HuH-7 (cell line): ENCODE measurements at regions not wholly inside any gene's neighbourhood (a gene's known extent, or its start where the extent isn't known, plus 50 kb on each side); places are given as distances from the start of the nearest gene placed in this dataset.
"Not testable (repeated sequence)": the region's sequence is repeated elsewhere in the genome, so short reads cannot be mapped to it uniquely, and the experiment has no call there.

ENCODE experiments used
- DNase-seq: peaks from one replicate; pipeline ENCODE4 v3.0.0; 2011; ENCODE audit warnings: low spot score

DNA sequence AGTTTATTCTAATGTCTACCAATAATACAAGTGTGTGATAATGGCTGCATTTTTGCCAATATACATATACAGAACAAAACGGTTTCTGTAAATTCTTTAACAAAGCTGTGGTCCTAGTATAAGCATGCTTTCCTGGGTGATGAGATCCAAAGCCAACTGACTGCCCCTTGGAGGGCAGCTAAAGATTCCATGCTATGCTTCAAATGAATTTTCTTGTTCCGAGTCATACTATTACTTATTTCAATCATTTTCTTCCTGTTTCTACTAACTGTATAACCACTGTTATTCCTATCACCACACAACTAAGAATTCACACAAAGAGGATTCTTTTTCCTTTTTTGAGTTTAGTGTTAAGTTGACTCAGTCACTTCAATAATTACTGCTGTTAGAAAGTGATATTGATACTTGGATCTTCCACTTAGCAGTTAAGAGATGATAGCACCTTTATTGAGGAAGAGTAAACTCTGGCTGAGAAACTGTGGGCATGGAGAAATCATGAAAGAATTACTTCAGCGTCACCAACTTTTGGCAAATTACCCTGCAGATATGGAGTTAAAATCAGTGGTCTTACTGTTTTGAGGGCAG, 197.5 kb downstream of the ARL4A start:
- no peak for DNase-seq

- no peak for DNase-seq
Measured at GRCh38 chr7:12888717-12889116, 201.3 kb downstream of the ARL4A start.

- no peak for DNase-seq
Measured at GRCh38 chr7:12889391-12889790, 202.0 kb downstream of the ARL4A start.

DNA sequence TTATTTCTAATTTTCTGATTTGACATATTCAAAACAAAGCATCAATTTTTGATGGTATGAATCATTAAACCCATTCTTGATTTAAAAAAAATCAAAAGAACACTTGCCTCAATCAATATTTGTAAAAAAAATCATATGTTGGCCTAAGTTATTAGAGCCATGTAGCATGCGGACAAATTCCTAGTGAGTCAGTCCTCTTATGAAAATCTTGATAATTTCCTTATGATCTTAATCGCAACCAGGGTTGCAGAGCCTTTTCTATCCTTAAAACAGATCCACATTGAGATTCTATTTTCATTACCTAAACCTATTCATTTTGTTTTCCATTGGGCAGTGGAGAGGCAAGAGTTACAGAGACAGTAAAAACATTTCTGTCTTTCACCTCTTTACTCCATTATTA, 203.2 kb downstream of the ARL4A start:
- no peak for DNase-seq

DNA sequence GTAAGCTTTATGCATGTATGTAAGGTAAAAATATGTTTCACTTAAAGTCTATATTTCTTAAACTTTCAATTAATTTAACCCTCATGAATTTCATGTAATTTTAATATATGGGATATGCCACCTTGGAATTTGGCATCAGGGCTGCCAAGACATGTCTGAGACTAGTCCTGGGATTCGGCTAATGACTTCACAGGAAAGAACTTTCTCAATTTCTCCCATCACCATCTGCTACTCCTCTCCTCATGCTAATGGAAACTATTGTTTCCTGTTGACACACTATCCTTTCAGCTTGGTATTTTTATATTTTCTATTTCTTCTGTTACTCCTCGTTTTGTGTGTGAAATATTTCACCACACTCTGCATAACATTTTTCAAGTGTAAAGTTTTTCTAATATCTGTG, 205.9 kb downstream of the ARL4A start:
- DNase-seq: no peak

DNA sequence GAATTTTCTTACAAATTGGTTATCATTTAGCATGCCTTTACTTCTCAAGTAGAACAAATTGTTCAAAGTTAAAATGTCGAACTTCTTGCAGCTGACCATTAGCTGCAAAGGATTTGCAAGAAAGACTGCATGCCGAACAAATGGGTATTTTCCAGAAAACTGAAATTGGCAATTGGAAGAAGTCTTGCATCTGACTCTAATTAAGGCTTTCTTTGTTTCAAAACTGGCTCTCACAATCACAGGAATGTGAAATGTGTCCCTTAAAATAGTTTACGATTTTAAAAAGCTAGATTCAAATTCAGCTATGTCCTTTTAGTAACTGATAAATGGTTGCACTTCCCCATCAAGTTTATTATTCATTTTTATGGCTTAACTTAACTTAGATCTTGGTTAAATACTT, 207.9 kb downstream of the ARL4A start:
- DNase-seq: no peak

DNA sequence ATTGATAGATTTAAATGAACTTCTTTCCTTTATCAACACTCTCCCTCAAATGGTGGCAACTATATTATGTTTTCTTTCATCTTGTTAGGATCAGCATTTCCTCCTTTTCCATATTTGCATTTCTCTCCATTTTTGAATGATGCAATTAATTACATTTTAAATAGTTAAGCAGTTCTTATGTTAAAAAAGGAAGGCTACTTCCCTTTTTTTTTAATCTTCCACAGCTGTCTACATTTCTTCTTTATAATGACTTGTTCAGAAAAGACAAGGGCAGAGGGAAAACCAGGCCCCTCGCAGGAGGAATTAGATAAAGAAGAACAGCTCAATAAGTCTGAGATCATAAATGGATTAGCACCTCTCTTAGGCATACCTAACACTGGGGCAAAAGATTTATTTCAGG, 208.9 kb downstream of the ARL4A start:
- DNase-seq: no peak

GRCh38 chr7:12898004-12898403, 210.6 kb downstream of the ARL4A start:
- DNase-seq: no peak

DNA sequence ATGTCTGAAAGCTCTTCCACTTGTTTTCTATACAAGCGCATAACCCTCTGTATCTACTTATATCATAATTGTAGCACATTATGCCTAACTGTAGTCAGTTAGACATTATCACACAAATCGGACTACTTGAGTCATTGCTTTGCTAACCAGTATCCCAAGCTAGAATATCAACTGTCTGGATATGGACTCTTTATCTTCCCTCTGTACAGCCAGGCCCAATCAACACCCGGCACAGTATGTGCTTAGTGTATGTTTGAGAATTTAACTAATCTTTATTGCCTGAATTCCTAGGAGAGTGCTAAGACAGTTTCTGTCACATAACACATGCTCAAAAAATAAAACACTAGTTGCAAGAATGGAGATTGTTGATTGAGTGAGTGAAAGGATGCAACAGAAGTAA, 211.2 kb downstream of the ARL4A start:
- no peak for DNase-seq

DNA sequence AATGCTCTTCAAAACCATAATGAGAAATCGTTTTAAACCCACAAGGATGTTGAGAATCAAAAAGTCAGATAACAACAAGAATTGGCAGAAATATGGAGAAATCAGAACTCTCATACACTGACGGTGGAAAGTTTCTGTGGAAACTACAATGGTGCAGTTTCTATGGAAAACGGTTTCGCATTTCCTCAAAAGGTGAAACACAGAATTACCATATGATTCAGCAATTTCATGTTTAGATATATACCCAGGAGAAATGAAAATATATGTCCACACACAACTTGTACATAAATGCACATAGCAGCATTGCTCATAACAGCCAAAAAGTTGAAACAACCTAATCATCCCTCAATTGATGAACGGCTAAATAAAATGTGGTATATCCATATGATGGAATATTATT, 218.2 kb downstream of the ARL4A start:
- no peak for DNase-seq

DNA sequence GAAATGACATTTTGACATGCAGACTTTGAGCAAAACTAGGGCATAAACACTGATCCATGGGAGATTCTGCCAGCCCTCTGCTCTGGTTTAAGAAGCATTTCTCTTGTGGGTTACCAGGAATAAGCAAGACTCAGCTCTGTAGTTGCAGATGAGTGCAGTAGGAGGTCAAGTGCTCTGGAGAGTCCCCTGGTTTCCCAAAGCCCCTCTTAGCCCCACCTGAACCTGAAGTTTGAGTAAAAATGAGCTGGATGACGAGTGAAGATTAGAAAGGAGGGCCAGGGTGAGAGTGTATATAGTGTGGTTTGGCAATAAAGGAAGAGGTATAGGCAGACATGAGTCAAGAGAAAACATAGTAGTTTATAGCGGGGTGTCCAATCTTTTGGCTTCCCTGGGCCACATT, 220.3 kb downstream of the ARL4A start:
- no peak for DNase-seq

DNA sequence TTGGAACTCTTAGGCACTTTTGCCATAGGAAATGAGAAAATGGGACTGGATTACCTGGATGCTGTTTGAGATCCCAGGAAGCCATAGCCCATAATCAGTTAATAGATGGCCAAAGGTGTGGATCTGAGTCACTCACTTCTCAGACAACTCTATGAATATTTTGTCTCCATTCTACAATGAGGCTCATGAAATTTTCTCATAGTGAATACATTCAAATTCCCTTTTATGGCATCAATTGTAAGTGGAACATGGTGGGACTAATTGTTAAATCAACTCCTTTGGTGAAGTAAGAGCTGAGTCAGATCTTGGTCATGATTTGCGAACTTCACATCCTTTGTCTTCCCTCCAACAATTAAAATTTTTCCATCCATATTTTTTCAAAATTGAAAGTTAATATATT, 222.1 kb downstream of the ARL4A start:
- no peak for DNase-seq

- DNase-seq: no peak
Measured at GRCh38 chr7:12911053-12911452, 223.6 kb downstream of the ARL4A start.

- no peak for DNase-seq
Measured at GRCh38 chr7:12913002-12913401, 225.6 kb downstream of the ARL4A start.

- no peak for DNase-seq
Measured at GRCh38 chr7:12917801-12918200, 230.4 kb downstream of the ARL4A start.

- no peak for DNase-seq
Measured at GRCh38 chr7:12921751-12922345, 234.4 kb downstream of the ARL4A start.

- DNase-seq: no peak
Measured at GRCh38 chr7:12923971-12924370, 236.5 kb downstream of the ARL4A start.

- DNase-seq: no peak
Measured at GRCh38 chr7:12926206-12926605, 238.8 kb downstream of the ARL4A start.

- no peak for DNase-seq
Measured at GRCh38 chr7:12927635-12928434, 240.4 kb downstream of the ARL4A start.

DNA sequence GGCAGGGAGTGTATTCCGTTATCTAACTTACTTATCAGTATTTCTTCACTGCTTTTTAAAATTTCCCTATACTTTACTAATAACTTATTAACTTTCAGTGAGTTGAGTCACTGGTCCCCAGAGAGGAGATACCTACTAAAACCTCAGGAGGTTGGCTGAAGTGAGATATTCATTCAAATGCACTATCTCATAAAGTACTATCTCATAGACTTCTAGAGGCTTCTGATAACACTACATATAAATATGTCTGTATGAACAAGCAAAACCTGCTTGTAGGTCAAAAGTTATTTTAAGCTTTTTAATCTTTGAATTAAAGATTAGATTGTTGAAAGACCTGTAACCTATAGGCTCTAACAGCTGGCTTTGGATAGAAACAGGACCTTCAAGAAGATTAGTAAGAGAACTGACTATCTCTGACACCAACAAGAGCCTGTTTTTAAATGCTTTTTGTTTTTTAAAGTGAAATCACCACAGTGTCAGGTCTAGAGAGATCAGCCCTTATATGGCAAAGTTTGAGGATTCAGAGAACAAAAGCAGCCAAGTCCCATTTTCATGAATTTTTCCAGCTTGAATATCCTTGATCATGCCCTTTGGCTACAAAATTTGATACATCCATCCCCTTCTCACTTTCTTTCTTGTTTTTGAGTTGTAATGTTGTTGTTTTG, 242.2 kb downstream of the ARL4A start:
- DNase-seq: no peak

- no peak for DNase-seq
Measured at GRCh38 chr7:12930534-12930933, 243.1 kb downstream of the ARL4A start.

DNA sequence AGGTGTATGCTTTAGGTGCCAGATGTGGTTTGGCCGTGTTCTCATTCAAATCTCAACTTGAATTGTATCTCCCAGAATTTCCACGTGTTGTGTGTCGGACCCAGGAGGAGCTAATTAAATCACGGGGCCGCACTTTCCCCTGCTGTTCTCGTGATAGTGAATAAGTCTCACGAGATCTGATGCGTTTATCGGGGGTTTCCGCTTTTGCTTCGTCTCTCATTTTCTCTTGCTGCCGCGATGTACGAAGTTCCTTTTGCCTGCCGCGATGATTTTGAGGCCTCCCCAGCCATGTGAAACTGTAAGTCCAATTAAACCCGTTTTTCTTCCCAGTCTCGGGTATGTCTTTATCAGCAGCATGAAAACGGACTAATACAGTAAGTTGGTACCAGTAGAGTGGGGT, 244.0 kb downstream of the ARL4A start:
- not testable (repeated sequence) for DNase-seq

DNA sequence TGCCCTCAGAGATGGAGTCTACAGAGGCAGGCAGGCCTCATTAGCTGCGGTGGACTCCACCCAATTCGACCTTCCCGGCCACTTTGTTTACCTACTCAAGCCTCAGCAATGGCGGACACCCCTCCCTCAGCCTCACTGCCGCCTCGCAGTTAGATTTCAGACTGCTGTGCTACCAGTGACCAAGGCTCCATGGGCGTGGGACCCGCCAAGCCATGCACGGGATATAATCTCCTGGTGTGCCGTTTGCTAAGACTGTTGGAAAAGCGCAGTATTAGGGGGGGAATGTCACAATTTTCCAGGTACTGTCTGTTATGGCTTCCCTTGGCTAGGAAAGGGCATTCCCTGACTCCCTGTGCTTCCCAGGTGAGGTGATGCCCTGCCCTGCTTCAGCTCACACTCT, 252.3 kb downstream of the ARL4A start:
- DNase-seq: no peak
